ENCODE measurements at regions not wholly inside any gene's neighbourhood (a gene's known extent, or its start where the extent isn't known, plus 50 kb on each side); places are given as distances from the start of the nearest gene placed in this dataset.
"Not testable (repeated sequence)": the region's sequence is repeated elsewhere in the genome, so short reads cannot be mapped to it uniquely, and the experiment has no call there.

DNA sequence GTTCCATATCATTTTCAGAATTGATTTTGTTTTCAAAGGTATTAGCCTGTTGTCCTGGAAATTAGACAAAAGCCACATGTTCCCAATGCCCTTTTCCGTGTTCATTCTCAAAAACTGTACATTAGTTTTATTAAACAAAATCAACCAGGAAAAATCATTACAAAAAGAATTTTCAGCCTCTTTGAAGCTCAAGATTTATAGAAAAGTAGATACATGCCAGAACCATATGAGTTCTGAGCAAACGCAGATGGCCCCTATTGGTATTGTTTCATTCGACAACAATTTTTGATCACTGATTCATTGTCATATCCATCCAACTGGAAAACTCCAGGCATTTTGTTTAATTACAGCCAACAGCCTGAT lies 148.5 kb upstream of the GRAMD2B start:
- Histone ChIP-seq H3K27ac (no peak overlapping the region), H3K36me3 (no peaks in the 10 kb centered on the region), H3K27me3 (no peaks in the 10 kb centered on the region), H3K9me3 (no peaks in the 10 kb centered on the region), H3K4me3 (no peak overlapping the region), H3K4me1 (no peaks in the 10 kb centered on the region)
- DNase-seq, result no peak
- WGBS, 2 donors, result 76 to 90% methylated on average over 3 of the region's 3 CpGs
- intact Hi-C loops (cut with DNase I), result no loop called here
- TF ChIP-seq EP300 (IDR thresholded peaks at IDR 0.05) (no peak), POLR2A (IDR thresholded peaks at IDR 0.05) (no peak)
- TF ChIP-seq, protein P1, sequence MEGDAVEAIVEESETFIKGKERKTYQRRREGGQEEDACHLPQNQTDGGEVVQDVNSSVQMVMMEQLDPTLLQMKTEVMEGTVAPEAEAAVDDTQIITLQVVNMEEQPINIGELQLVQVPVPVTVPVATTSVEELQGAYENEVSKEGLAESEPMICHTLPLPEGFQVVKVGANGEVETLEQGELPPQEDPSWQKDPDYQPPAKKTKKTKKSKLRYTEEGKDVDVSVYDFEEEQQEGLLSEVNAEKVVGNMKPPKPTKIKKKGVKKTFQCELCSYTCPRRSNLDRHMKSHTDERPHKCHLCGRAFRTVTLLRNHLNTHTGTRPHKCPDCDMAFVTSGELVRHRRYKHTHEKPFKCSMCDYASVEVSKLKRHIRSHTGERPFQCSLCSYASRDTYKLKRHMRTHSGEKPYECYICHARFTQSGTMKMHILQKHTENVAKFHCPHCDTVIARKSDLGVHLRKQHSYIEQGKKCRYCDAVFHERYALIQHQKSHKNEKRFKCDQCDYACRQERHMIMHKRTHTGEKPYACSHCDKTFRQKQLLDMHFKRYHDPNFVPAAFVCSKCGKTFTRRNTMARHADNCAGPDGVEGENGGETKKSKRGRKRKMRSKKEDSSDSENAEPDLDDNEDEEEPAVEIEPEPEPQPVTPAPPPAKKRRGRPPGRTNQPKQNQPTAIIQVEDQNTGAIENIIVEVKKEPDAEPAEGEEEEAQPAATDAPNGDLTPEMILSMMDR (IDR thresholded peaks at IDR 0.05), result no peak

DNA sequence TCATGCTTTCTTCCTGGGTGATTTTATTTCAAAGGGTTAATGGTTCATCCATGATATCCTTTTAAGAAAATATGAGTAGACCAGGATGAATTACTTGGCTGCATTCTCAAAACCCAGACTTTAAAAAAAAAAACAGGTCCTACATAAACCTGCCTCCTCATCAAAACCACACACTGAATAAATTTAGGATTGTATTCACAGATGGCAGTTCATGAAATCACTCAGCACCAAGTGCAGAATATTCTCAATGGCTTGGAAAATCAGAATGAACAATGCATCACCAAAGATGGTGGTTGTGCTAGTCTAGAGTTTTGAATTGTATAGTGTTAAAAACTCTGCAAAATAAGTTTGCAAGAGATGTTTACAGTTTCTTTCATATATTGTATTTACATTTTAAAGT lies 145.4 kb upstream of the GRAMD2B start:
- H3K4me3 ChIP-seq, result no peak overlapping the region
- no peaks in the 10 kb centered on the region for H3K27me3 ChIP-seq
- TF ChIP-seq POLR2AphosphoS5 (IDR thresholded peaks at IDR 0.05), result no peak
- no peak for TF ChIP-seq EP300 (IDR thresholded peaks at IDR 0.05)
- TF ChIP-seq, protein P1 (IDR thresholded peaks at IDR 0.05), result no peak
- TF ChIP-seq POLR2A (IDR thresholded peaks at IDR 0.05), result no peak
- H3K36me3 ChIP-seq, result no peaks in the 10 kb centered on the region
- no peaks in the 10 kb centered on the region for H3K4me1 ChIP-seq
- intact Hi-C loops (cut with DNase I), result no loop called here
- H3K9me3 ChIP-seq, result no peaks in the 10 kb centered on the region
- no peak overlapping the region for H3K27ac ChIP-seq
- no peak for DNase-seq

DNA sequence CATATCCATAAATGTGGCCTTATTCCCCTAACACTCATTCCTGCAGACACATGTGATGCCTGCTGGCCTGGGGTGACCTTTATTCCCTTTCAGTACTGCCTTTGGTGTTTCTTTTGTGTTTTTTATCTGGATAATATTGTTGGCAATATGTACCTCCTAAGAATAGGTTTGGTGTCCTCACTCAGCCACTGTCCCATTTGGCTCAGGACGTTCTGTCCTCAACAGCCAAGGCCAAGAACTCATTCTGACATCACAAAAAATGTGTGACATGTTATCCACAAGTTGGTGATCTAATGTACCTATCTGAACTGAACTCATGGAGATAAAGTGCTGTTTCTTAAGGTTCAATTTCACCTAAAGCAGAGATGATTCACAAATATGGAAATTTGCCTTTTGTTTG lies 142.9 kb upstream of the GRAMD2B start:
- TF ChIP-seq POLR2AphosphoS5 (IDR thresholded peaks at IDR 0.05) (no peak), EP300 (IDR thresholded peaks at IDR 0.05) (peak in 1 of 4 donors; percentile 23)
- Histone ChIP-seq H3K27ac (no peak overlapping the region), H3K36me3 (no peaks in the 10 kb centered on the region), H3K4me1 (no peaks in the 10 kb centered on the region), H3K4me3 (no peak overlapping the region), H3K9me3 (no peaks in the 10 kb centered on the region), H3K27me3 (no peaks in the 10 kb centered on the region)
- WGBS, 2 donors, result 76 to 81% methylated on average over 1 of the region's 1 CpG
- intact Hi-C loops (cut with DNase I), result no loop called here
- DNase-seq, result no peak

DNA sequence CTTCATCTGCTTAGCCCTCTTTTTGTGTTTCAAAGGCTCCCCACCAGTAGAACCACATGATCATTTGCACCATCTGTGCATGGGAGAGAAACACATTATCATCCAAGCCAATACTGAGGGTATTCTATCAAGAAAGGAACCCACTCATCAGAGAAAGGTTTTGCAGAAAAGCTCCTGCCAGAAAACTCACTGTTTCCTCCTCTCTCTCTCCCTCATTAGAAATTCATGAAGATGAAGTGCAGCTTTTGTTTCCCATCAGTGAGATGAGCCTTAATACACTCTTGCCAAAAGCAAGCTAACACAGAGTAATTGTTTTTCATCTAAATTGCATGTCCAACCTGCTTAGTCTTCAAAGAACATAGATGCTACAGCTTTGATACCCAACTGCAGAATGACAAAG lies 142.4 kb upstream of the GRAMD2B start:
- Histone ChIP-seq H3K4me3 (no peak overlapping the region), H3K27ac (no peak overlapping the region), H3K9me3 (no peaks in the 10 kb centered on the region), H3K4me1 (no peaks in the 10 kb centered on the region), H3K36me3 (no peaks in the 10 kb centered on the region), H3K27me3 (no peaks in the 10 kb centered on the region)
- intact Hi-C loops (cut with DNase I), result no loop called here
- no peak for TF ChIP-seq EP300 (IDR thresholded peaks at IDR 0.05)
- TF ChIP-seq, protein P1 (IDR thresholded peaks at IDR 0.05), result no peak
- no peak for TF ChIP-seq POLR2AphosphoS5 (IDR thresholded peaks at IDR 0.05)
- no peak for TF ChIP-seq POLR2A (IDR thresholded peaks at IDR 0.05)
- no peak for DNase-seq

DNA sequence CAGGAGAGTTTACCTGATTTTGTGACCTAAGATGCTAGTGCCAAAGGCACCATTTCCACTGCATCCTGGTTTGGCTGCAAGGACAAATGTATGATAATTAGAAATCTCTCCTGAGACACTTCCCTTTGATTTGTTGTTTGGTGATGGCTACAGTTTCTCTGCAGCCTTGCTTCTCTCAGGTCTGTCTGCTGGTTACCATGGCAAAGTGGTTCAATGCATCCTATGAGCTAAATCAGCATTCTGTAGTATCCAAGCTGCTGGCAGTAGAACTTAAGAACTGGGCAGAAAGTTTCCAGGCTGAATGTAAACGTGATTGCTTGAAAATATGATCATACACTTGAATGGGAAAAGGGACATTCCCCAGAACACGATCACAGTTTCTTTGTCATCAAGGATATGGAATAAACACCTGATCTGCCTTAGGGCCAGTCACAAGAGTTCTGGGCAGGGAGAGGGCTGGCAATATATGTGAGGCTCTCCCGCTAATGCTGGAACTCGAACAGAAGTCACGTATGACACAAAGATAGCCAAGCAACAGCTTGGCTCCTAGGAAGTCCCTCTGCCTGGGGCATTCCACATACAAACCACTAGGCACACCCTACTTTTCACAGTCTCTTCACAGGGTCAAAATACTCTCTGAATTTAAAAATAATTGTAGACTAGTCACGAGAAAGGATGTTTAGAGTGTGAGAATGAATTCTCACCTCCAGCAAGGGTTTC lies 138.1 kb upstream of the GRAMD2B start:
- H3K36me3 ChIP-seq, result no peaks in the 10 kb centered on the region
- 88 to 89% methylated on average over 6 of the region's 6 CpGs for WGBS, 2 donors
- TF ChIP-seq POLR2A (IDR thresholded peaks at IDR 0.05) (no peak), POLR2AphosphoS5 (IDR thresholded peaks at IDR 0.05) (no peak), EP300 (IDR thresholded peaks at IDR 0.05) (no peak)
- TF ChIP-seq, protein P1 (IDR thresholded peaks at IDR 0.05), result no peak
- H3K27ac ChIP-seq, result no peak overlapping the region
- intact Hi-C loops (cut with DNase I), result no loop called here
- no peaks in the 10 kb centered on the region for H3K4me1 ChIP-seq
- H3K4me3 ChIP-seq, result no peak overlapping the region
- H3K9me3 ChIP-seq, result no peaks in the 10 kb centered on the region
- no peaks in the 10 kb centered on the region for H3K27me3 ChIP-seq
- no peak for DNase-seq

DNA sequence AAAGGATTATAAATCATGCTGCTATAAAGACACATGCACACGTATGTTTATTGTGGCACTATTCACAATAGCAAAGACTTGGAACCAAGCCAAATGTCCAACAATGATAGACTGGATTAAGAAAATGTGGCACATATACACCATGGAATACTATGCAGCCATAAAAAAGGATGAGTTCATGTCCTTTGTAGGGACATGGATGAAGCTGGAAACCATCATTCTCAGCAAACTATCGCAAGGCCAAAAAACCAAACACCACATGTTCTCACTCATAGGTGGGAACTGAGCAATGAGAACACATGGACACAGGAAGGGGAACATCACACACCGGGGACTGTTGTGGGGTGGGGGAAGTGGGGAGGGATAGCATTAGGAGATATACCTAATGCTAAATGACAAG lies 127.1 kb upstream of the GRAMD2B start:
- WGBS, 2 donors, result 95 to 100% methylated on average over 2 of the region's 3 CpGs
- H3K36me3 ChIP-seq; H3K4me3 ChIP-seq; H3K4me1 ChIP-seq; H3K9me3 ChIP-seq; H3K27me3 ChIP-seq; H3K27ac ChIP-seq; intact Hi-C loops (cut with DNase I); DNase-seq: not testable (repeated sequence)

Data from sigmoid colon (tissue), 6 donors.